DLD1 (cell line): ENCODE measurements at regions not wholly inside any gene's neighbourhood (a gene's known extent, or its start where the extent isn't known, plus 50 kb on each side); places are given as distances from the start of the nearest gene placed in this dataset.

Experiments
- in situ Hi-C: cut with HindIII; loops from 2 replicates; pipeline ENCODE4 v1.10.0; 2017; ENCODE audit warnings: low sequenced_read_pairs

GRCh38 chr10:10096296-10096695 lies 921.4 kb upstream of the CELF2 start:
- in situ Hi-C loops, result no loop called here

- in situ Hi-C loops, result no loop called here
Observed at GRCh38 chr10:10096898-10097297, 920.8 kb upstream of the CELF2 start.

GRCh38 chr10:10101106-10101505 lies 916.6 kb upstream of the CELF2 start:
- in situ Hi-C loops, result no loop called here

- in situ Hi-C loops, result no loop called here
Observed at GRCh38 chr10:10110844-10111490, 906.7 kb upstream of the CELF2 start.

- in situ Hi-C loops, result no loop called here
Observed at GRCh38 chr10:10118131-10118530, 899.5 kb upstream of the CELF2 start.

GRCh38 chr10:10120671-10121070 lies 897.0 kb upstream of the CELF2 start:
- in situ Hi-C loops, result no loop called here

- in situ Hi-C loops, result no loop called here
Observed at GRCh38 chr10:10125676-10126075, 892.0 kb upstream of the CELF2 start.

- in situ Hi-C loops, result no loop called here
Observed at GRCh38 chr10:10126218-10126617, 891.5 kb upstream of the CELF2 start.

- in situ Hi-C loops, result no loop called here
Observed at GRCh38 chr10:10128387-10128786, 889.3 kb upstream of the CELF2 start.

- in situ Hi-C loops, result no loop called here
Observed at GRCh38 chr10:10130686-10131085, 887.0 kb upstream of the CELF2 start.

GRCh38 chr10:10132009-10132408 lies 885.7 kb upstream of the CELF2 start:
- in situ Hi-C loops, result no loop called here

GRCh38 chr10:10133281-10133680 lies 884.4 kb upstream of the CELF2 start:
- in situ Hi-C loops, result no loop called here

- in situ Hi-C loops, result no loop called here
Observed at GRCh38 chr10:10138685-10139084, 879.0 kb upstream of the CELF2 start.

GRCh38 chr10:10141782-10142382 lies 875.8 kb upstream of the CELF2 start:
- in situ Hi-C loops, result no loop called here

GRCh38 chr10:10146604-10147003 lies 871.1 kb upstream of the CELF2 start:
- in situ Hi-C loops, result no loop called here

GRCh38 chr10:10149899-10150298 lies 867.8 kb upstream of the CELF2 start:
- in situ Hi-C loops, result no loop called here

GRCh38 chr10:10156917-10157600 lies 860.6 kb upstream of the CELF2 start:
- in situ Hi-C loops, result no loop called here

GRCh38 chr10:10160821-10161312 lies 856.8 kb upstream of the CELF2 start:
- in situ Hi-C loops, result no loop called here

- in situ Hi-C loops, result no loop called here
Observed at GRCh38 chr10:10164848-10165247, 852.8 kb upstream of the CELF2 start.

- in situ Hi-C loops, result no loop called here
Observed at GRCh38 chr10:10165415-10165814, 852.3 kb upstream of the CELF2 start.

GRCh38 chr10:10178476-10178875 lies 839.2 kb upstream of the CELF2 start:
- in situ Hi-C loops, result no loop called here

GRCh38 chr10:10193848-10194247 lies 823.8 kb upstream of the CELF2 start:
- in situ Hi-C loops, result no loop called here
